Stimulated activated CD8-positive, alpha-beta memory T cell treated with anti-CD3 and anti-CD28 coated beads, Interleukin-7, amount 100 ng/mL, for 1 hour (primary cell): ENCODE measurements at regions not wholly inside any gene's neighbourhood (a gene's known extent, or its start where the extent isn't known, plus 50 kb on each side); places are given as distances from the start of the nearest gene placed in this dataset.
"Not testable (repeated sequence)": the region's sequence is repeated elsewhere in the genome, so short reads cannot be mapped to it uniquely, and the experiment has no call there.

Experiments used
- DNase-seq, 2 donors: peaks; one replicate each; pipeline ENCODE4 v3.0.0-alpha.2; 2020; ENCODE audit warnings: low read depth in 2 of 2

GRCh38 chr16:65549689-65550088 is 427.8 kb upstream of the CDH11 start:
- not testable (repeated sequence) for DNase-seq

DNA sequence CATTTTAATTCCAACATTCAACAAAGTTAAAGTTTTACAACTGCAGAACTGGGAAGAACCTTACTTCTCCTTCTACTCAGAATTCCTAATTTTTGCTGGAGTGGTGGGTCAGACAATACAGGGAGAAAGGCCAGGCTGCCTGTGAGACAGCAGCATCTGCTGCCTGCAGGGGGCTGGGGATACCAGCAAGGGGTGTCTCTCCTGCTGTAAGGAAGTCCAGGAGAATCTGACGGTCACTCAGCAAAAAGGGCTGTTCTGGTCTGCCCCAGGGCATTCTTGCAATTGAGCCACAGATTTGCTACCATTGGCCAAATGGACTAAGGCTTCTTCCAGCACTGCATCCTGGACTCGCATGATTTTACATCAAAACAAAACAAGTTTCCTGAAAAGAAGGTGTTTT is 426.6 kb upstream of the CDH11 start:
- no peak for DNase-seq

GRCh38 chr16:65547772-65548446 is 426.0 kb upstream of the CDH11 start:
- no peak for DNase-seq

DNA sequence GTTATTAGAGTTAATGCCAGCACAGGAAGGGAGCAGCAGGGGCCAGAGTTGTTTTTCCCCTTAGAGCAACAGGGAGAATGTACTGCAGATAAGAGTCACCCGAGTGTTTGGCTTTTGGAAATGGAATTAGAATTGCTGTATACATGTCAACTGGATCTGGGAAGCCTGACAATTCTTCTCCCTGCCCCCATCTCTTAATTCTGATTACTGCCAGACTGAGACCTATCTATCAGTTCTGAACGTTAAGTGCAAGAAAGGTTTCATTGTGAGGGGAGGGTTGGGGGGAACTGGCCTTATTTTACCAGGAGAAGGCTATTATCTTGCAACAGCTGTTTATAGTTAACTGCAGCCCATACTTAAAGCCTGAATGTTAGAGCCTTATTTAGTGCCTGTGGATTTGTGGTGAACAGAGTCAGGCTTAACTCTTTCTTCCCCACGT is 424.5 kb upstream of the CDH11 start:
- no peak for DNase-seq

- no peak for DNase-seq
Measured at GRCh38 chr16:65545413-65545956, 423.6 kb upstream of the CDH11 start.

- DNase-seq: no peak
Measured at GRCh38 chr16:65543781-65544740, 422.2 kb upstream of the CDH11 start.

- DNase-seq: no peak
Measured at GRCh38 chr16:65541646-65542045, 419.8 kb upstream of the CDH11 start.

DNA sequence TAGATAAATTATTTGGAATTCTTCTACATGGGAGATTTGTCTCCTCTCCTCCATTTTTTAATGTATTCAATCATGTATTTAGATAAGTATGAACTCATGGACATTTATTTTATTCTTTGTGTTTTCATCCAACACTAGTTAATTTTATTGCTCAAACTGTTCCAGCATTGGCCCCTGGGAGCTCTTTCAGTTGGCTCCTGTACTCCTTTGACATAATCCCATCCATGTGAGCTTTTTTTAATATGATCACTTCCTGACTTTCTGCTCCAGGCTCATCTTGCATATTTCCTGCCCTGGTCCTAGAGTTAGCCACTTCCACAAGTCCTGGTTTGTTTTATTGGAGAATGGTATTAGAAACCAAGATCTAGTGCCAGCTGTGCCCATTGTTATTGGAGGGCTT is 419.0 kb upstream of the CDH11 start:
- DNase-seq: no peak

GRCh38 chr16:65538976-65539375 is 417.1 kb upstream of the CDH11 start:
- no peak for DNase-seq

DNA sequence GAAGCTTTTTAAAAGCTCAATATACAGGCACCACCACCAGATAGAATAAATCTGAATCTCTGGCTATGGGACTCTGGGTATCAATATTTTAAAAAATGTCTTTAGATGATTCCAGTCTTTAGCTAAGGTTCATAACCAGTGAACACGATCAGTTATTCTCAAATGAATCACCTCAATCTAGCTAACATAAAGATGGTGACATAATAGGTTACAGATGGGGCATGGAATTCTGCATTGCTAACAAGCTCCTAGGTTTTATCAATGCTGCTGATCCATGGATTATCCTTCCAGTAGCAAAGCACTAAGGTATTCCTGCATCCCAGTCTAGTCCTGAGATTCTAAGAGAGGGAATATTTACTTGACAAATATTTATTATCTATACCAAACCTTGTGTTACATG is 415.5 kb upstream of the CDH11 start:
- no peak for DNase-seq

DNA sequence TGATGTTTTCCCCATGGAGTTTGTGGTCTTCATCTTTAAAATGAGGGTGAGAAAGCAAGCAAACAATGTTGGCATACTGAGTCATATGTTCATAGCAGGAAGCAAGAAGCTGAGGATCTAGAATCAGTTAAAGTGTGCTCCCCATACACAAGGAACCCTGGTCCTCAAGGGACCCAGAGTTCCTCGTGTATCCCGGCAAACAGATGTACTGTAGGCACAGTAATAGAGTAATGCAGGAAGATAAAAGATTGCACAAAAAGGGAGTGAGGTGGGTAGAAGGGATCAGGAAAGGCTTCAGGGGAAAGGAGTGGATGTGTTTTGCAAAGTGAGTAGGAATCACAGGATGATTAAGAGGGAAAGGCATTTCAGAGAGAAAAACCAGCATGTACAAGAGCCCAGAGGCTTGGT is 412.3 kb upstream of the CDH11 start:
- DNase-seq: no peak

DNA sequence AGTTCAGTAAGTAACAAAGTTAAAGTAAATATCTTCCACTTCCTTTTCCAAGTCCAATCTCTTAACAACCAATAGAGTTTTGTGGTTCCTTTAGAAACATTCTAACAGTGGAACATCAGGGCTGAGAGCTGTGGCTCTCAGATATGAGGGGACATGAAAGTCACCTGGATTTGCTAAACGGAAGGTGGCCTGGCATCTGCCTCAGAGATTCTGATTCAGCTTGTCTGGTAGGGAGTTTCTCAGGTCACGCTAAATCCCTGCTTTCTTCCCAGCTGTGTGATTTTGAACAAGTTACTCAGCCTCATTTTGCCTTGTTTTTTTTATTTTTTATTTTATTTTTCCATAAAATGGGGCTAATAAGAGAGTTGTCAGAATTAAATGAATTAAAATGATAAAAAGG is 411.0 kb upstream of the CDH11 start:
- no peak for DNase-seq

GRCh38 chr16:65532258-65532657 is 410.4 kb upstream of the CDH11 start:
- DNase-seq: no peak

GRCh38 chr16:65531475-65531874 is 409.6 kb upstream of the CDH11 start:
- no peak for DNase-seq

DNA sequence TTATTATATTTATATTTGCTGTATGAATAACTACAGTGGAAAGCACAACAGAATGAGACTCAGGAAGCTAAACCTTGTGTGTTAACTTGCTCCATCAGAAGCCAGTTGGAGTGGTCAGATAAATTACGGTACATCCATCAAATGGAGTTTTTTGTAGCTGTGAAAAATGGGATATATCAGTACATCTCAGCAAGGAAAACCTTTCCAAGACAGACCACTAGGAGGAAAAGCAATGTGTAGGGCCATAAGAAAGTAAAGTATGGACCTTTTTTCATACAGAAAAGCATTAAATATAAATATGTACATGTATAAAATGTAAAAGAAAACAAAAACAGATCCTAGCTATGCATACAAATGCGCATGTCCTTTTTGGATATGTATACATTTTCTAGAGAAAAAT is 403.8 kb upstream of the CDH11 start:
- no peak for DNase-seq

DNA sequence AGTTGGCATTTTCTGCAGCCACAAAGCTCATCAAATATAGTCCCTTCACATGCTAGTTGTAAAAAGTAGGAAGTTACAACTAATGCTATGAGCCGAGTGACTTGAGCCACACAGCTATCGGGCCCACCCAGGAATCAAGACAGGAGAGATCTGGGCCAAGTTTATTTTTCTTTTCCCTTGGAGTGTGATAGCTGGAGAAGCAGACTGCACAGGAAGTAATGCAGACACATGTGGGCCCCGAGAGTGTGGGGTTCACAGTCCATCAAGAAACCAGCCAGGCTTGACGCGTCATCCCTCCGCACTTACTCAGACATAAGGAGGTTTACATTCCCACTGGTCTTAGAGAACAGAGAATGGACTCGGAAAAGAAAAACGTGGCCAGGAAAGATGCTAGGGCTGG is 403.1 kb upstream of the CDH11 start:
- no peak for DNase-seq

DNA sequence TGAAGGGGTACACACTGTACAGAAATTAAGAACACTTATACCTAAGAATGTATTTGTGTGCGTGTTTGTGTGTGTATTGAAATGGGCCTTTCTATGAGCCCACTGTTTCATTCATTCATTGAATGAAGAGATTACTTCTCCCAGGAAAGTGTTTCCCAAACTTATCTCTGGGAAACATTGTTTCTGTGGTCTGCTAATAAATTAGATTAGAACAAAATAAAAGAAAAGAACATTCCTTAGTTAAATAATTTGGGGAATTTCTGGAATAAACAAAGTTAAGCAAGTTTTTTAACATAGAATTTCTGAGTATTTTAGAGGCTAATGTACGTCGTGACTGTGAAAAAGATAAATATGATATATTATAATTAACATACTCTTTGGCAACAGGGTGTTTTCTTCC is 402.4 kb upstream of the CDH11 start:
- DNase-seq: no peak

DNA sequence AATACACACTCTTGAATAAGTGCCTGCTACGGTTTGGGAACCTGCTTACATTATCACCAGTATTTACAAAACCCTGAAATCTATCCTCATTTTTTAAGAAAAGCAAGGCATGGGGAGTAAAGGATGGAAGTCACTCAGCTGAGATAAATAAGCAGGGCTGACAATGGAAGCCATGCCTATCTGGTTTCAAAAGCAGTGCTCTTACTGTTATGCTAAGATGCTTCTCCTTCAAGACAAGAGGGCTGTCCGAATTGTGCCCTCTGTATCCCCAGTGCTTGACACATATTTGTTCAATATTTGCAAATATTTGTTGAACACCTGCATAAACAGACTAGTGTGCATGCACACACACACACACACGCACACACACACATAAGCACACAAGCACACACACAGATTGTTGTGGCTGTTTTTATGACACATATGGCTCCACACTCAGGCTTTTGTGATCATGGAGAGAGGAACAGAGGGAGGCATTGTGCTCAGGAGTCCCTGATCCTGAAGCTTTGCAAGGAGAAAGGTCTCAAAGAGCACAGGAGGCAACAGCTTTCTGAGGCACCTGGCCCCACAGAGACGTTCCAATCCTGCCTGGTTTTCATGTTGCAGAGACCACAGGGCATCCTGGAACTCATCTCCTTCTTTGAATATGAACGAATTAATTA is 401.6 kb upstream of the CDH11 start:
- no peak for DNase-seq

GRCh38 chr16:65522412-65522811 is 400.5 kb upstream of the CDH11 start:
- DNase-seq: no peak

GRCh38 chr16:65521633-65522328 is 399.9 kb upstream of the CDH11 start:
- DNase-seq: no peak

DNA sequence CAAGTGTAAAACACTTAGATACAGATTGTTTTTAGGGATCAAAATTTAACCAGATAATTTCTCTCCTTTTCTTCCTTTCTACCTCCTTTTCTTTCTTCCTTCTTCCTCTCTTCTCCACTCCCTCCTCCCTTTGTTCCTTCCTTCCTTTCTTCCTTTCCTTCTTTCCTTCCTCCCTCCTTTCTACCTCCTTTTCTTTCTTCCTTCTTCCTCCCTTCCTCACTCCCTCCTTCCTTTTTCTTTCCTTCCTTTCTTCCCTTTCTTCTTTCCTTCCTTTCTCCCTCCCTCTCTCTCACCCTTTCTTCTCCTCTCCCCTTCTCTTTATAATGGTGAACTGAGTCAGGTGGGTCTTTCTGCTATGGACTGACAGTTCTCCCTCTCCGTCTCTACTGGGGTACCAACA is 397.5 kb upstream of the CDH11 start:
- no peak for DNase-seq

- no peak for DNase-seq
Measured at GRCh38 chr16:65515193-65515592, 393.3 kb upstream of the CDH11 start.
